Pancreas (tissue), 10 donors: ENCODE measurements at regions not wholly inside any gene's neighbourhood (a gene's known extent, or its start where the extent isn't known, plus 50 kb on each side); places are given as distances from the start of the nearest gene placed in this dataset.

Source experiments
- ATAC-seq, 4 donors: fragments of 200-7000 bp; cut with Tn5 transposase; one replicate each; pipeline versions ENCODE4 v1.8.0 to v1.9.1; 2020; ENCODE audit warnings: mild to moderate bottlenecking in 4 of 4, moderate library complexity in 4 of 4
- DNase-seq, 6 donors: peaks; one replicate each; pipeline ENCODE4 v3.0.0-alpha.2; 2020
- FAIRE-seq: peaks from 2 replicates; lab custom pipeline; 2012; peaks lifted over from hg19 to GRCh38; lab: Jason Lieb, UNC
- H3K27ac ChIP-seq, 4 donors: fragments of 200-600 bp; sonication (generic); 1 replicate in 3 of 4; 2 replicates in 1 of 4; pipeline versions ENCODE4 v1.5.0 to v1.8.0; 2020
- H3K27me3 ChIP-seq, 4 donors: fragments of 200-600 bp; one replicate each; pipeline ENCODE4 v1.8.0; 2021
- H3K36me3 ChIP-seq, 3 donors: fragments of 200-600 bp; sonication (generic) in 1 of 3; one replicate each; pipeline versions ENCODE4 v1.5.0 to v1.8.0; 2020 to 2021
- H3K4me1 ChIP-seq, 3 donors: fragments of 200-600 bp; one replicate each; pipeline ENCODE4 v1.8.0; 2021
- H3K4me3 ChIP-seq, 4 donors: fragments of 200-600 bp; sonication (generic) in 2 of 4; one replicate each; pipeline versions ENCODE4 v1.5.0 to v1.8.0; 2020 to 2021
- H3K9me3 ChIP-seq, 4 donors: fragments of 200-600 bp; one replicate each; pipeline ENCODE4 v1.8.0; 2021
- CTCF ChIP-seq, 4 donors: fragments of 200-600 bp; sonication (generic) in 3 of 4; IDR thresholded peaks; one replicate each; pipeline versions ENCODE4 v1.5.0 to v1.8.0; 2021; ENCODE audit warnings: antibody characterized with exemption in 4 of 4
- WGBS, 2 donors: extraction: QIAGEN DNeasy Blood & Tissue Kit; methylation state at CpG; one replicate each; pipeline ENCODE4 v1.1.7; 2013; 5-methylcytosine and 5-hydroxymethylcytosine counted together
- intact Hi-C, 3 donors: fragments of 100-400 bp; cut with DNase I; formaldehyde crosslinking; loops; one replicate each; pipeline versions ENCODE4 v1.11.1 to v1.14.2; 2022
- donor health status: healthy with polysubstance abuse.
- donor health status: DM: no; HTN: no; CAD: no; lungs with moderate emphysema.
- donor health status: DM: no; HTN: no; CAD: no.
- donor health status: control.
- donor health status: control.
- donor health status: Bipolar disorder and iron deficiency.
- donor health status: DM: yes; HTN: yes; CAD: no.
- donor health status: DM: no; HTN: no; CAD: no.
- donor health status: DM: no; HTN: no; CAD: no.
- donor health status: DM: yes; HTN: yes; CAD: no.

DNA sequence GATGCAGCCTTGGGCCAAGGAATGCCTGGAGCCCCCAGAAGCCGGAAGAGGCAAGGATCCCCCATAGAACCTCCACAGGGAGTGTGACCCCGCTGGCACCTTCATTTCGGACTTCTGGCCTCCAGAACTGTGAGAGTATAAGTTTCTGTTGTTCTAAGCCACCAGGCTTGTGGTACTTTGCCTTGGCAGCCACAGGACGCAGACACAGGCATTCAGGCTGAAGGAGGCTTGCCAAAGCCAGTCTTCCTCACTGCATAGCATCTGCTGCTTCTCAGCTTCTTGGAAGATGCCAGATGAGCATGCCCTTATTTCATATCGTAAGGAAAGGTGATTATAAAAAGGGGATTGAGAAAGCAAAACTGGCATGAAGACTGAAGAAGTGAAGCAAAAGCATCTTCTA lies 61.1 kb upstream of the TAS2R1 start:
- intact Hi-C loops: no loop called here
- Histone ChIP-seq H3K27ac (no peak overlapping the region), H3K9me3 (no peaks in the 10 kb centered on the region), H3K27me3 (no peaks in the 10 kb centered on the region), H3K4me1 (no peaks in the 10 kb centered on the region), H3K4me3 (no peak overlapping the region), H3K36me3 (no peaks in the 10 kb centered on the region)
- DNase-seq: no peak
- ATAC-seq: no peak
- WGBS, 2 donors: 58 to 68% methylated on average over 5 of the region's 5 CpGs
- TF ChIP-seq CTCF (IDR thresholded peaks at IDR 0.05): no peak
- no peak for FAIRE-seq

GRCh38 chr5:9690751-9691150 lies 60.6 kb upstream of the TAS2R1 start:
- Histone ChIP-seq H3K4me1 (no peaks in the 10 kb centered on the region), H3K27me3 (no peaks in the 10 kb centered on the region), H3K27ac (no peak overlapping the region), H3K9me3 (no peaks in the 10 kb centered on the region), H3K36me3 (no peaks in the 10 kb centered on the region), H3K4me3 (no peak overlapping the region)
- ATAC-seq: no peak
- intact Hi-C loops: no loop called here
- 60 to 66% methylated on average over 8 of the region's 8 CpGs for WGBS, 2 donors
- no peak for DNase-seq
- TF ChIP-seq CTCF (IDR thresholded peaks at IDR 0.05): no peak
- no peak for FAIRE-seq

GRCh38 chr5:9686216-9686615 lies 56.1 kb upstream of the TAS2R1 start:
- no peak for TF ChIP-seq CTCF (IDR thresholded peaks at IDR 0.05)
- intact Hi-C loops: no loop called here
- Histone ChIP-seq H3K36me3 (no peaks in the 10 kb centered on the region), H3K4me1 (no peaks in the 10 kb centered on the region), H3K27ac (no peak overlapping the region), H3K9me3 (no peaks in the 10 kb centered on the region), H3K4me3 (no peak overlapping the region), H3K27me3 (no peaks in the 10 kb centered on the region)
- ATAC-seq (no peak), FAIRE-seq (no peak), DNase-seq (no peak)
- WGBS, 2 donors: 64 to 68% methylated on average over 2 of the region's 2 CpGs

GRCh38 chr5:9681706-9682105 lies 51.6 kb upstream of the TAS2R1 start:
- H3K9me3 ChIP-seq: no peaks in the 10 kb centered on the region
- no peak for ATAC-seq
- no peak for TF ChIP-seq CTCF (IDR thresholded peaks at IDR 0.05)
- no peak overlapping the region for H3K27ac ChIP-seq
- intact Hi-C loops: no loop called here
- H3K36me3 ChIP-seq: no peaks in the 10 kb centered on the region
- DNase-seq: no peak
- H3K4me3 ChIP-seq: no peak overlapping the region
- H3K27me3 ChIP-seq: no peaks in the 10 kb centered on the region
- no peaks in the 10 kb centered on the region for H3K4me1 ChIP-seq
- FAIRE-seq: no peak
- 66 to 75% methylated on average over 1 of the region's 1 CpG for WGBS, 2 donors
